OCI-LY3 (cell line): ENCODE measurements at regions not wholly inside any gene's neighbourhood (a gene's known extent, or its start where the extent isn't known, plus 50 kb on each side); places are given as distances from the start of the nearest gene placed in this dataset.

Experiments used
- CTCF ChIP-seq: fragments of 200-600, 300-600 bp; sonication (generic); IDR thresholded peaks from 2 replicates; pipeline ENCODE4 v1.5.1; 2014; ENCODE audit warnings: antibody characterized with exemption, low read length, low read depth
- EZH2phosphoT487 ChIP-seq: fragments of 200-600 bp; shearing (Covaris generic); IDR thresholded peaks from 2 replicates; pipeline ENCODE4 v1.6.1; 2018; ENCODE audit warnings: antibody characterized with exemption, mixed run types, low read depth

DNA sequence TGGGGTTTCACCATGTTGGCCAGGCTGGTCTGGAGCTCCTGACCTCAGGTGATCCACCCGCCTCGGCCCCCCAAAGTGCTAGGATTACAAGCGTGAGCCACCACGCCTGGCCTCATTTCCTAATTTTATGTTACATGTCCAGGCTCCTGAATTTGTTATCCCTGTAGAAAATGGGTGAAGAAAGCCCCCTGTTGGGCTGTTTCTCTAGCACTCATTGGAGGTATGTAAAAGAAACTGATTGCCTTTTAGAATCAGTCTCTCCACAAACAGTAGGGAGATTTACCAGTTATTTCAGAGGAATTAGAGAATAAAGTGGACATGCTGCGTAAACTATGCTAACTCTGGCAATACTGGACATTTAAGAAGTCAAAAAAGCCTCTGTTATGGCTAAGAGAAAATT lies 364.1 kb upstream of the TBL1XR1 start:
- TF ChIP-seq CTCF (no peak), EZH2phosphoT487 (no peak)
